H9 (cell line): ENCODE measurements at regions not wholly inside any gene's neighbourhood (a gene's known extent, or its start where the extent isn't known, plus 50 kb on each side); places are given as distances from the start of the nearest gene placed in this dataset.

Experiments
- DNase-seq: peaks from one replicate; pipeline ENCODE4 v3.0.0-alpha.2; 2017
- H2AFZ ChIP-seq: one replicate; pipeline ENCODE4 v1.6.1; 2013; ENCODE audit warnings: mild to moderate bottlenecking, low read length, control low read depth, moderate library complexity
- H2AK5ac ChIP-seq: 2 replicates; pipeline ENCODE4 v1.6.1; 2013; ENCODE audit warnings: low read length, control low read depth, mixed read lengths; ENCODE audit not compliant: insufficient read length
- H2BK120ac ChIP-seq: one replicate; pipeline ENCODE4 v1.6.1; 2013; ENCODE audit warnings: low read depth, mild to moderate bottlenecking, low read length, control low read depth, inconsistent platforms; ENCODE audit not compliant: poor library complexity, severe bottlenecking
- H2BK12ac ChIP-seq: 2 replicates; pipeline ENCODE4 v1.6.1; 2013; ENCODE audit warnings: low read length, control low read depth, mixed read lengths, low read depth; ENCODE audit not compliant: insufficient read length
- H2BK15ac ChIP-seq: 2 replicates; pipeline ENCODE4 v1.6.1; 2013; ENCODE audit warnings: low read depth, low read length, control low read depth
- H2BK20ac ChIP-seq: one replicate; pipeline ENCODE4 v1.6.1; 2013; ENCODE audit warnings: low read depth, mild to moderate bottlenecking, low read length, control low read depth, inconsistent platforms; ENCODE audit not compliant: poor library complexity, severe bottlenecking
- H2BK5ac ChIP-seq: 2 replicates; pipeline ENCODE4 v1.6.1; 2013; ENCODE audit warnings: low read length, control low read depth, mixed read lengths; ENCODE audit not compliant: insufficient read length
- H3K14ac ChIP-seq: 2 replicates; pipeline ENCODE4 v1.6.1; 2013; ENCODE audit warnings: low read length, control low read depth; ENCODE audit not compliant: insufficient read depth
- H3K18ac ChIP-seq: 2 replicates; pipeline ENCODE4 v1.6.1; 2013; ENCODE audit warnings: low read depth, mild to moderate bottlenecking, mixed read lengths, low read length, control low read depth; ENCODE audit not compliant: insufficient read length
- H3K23ac ChIP-seq: 2 replicates; pipeline ENCODE4 v1.6.1; 2013; ENCODE audit warnings: low read length, control low read depth, mixed read lengths, low read depth; ENCODE audit not compliant: insufficient read length
- H3K23me2 ChIP-seq: 2 replicates; pipeline ENCODE4 v1.6.1; 2013; ENCODE audit warnings: low read depth, mild to moderate bottlenecking, mixed read lengths, low read length, control low read depth; ENCODE audit not compliant: insufficient read length, poor library complexity, severe bottlenecking
- H3K27ac ChIP-seq: 2 replicates; pipeline ENCODE4 v1.5.1; 2013; ENCODE audit warnings: low read length, control low read depth, mixed read lengths, low read depth; ENCODE audit not compliant: insufficient read length
- H3K27me3 ChIP-seq: 2 replicates; pipeline ENCODE4 v1.6.1; 2013; ENCODE audit warnings: low read length, control low read depth, inconsistent platforms; ENCODE audit not compliant: insufficient read depth
- H3K4ac ChIP-seq: 2 replicates; pipeline ENCODE4 v1.6.1; 2013; ENCODE audit warnings: low read depth, mild to moderate bottlenecking, control low read depth, inconsistent platforms, low read length, moderate library complexity
- H3K4me1 ChIP-seq: 2 replicates; pipeline ENCODE4 v1.6.1; 2013; ENCODE audit warnings: low read length, control low read depth, inconsistent platforms; ENCODE audit not compliant: insufficient read depth
- H3K4me2 ChIP-seq: 2 replicates; pipeline ENCODE4 v1.6.1; 2013; ENCODE audit warnings: low read length, control low read depth, mixed read lengths; ENCODE audit not compliant: insufficient read length, insufficient read depth
- H3K56ac ChIP-seq: 2 replicates; pipeline ENCODE4 v1.6.1; 2013; ENCODE audit warnings: low read depth, mild to moderate bottlenecking, mixed read lengths, low read length, control low read depth; ENCODE audit not compliant: insufficient read length
- H3K79me1 ChIP-seq: 2 replicates; pipeline ENCODE4 v1.6.1; 2013; ENCODE audit warnings: low read depth, mild to moderate bottlenecking, moderate library complexity, low read length, control low read depth, inconsistent platforms; ENCODE audit not compliant: insufficient read depth, poor library complexity, severe bottlenecking
- H3K79me2 ChIP-seq: 2 replicates; pipeline ENCODE4 v1.6.1; 2013; ENCODE audit warnings: low read length, control low read depth, inconsistent platforms; ENCODE audit not compliant: insufficient read depth
- H3K9ac ChIP-seq: 2 replicates; pipeline ENCODE4 v1.6.1; 2013; ENCODE audit warnings: low read length, control low read depth, mixed read lengths; ENCODE audit not compliant: insufficient read length; ENCODE audit errors: extremely low read depth
- H3K9me3 ChIP-seq: one replicate; pipeline ENCODE4 v1.6.1; 2013; ENCODE audit warnings: low read depth, low read length, inconsistent platforms; ENCODE audit not compliant: control insufficient read depth
- H3T11ph ChIP-seq: one replicate; pipeline ENCODE4 v1.6.1; 2013; ENCODE audit warnings: mild to moderate bottlenecking, low read length, control low read depth, inconsistent platforms
- H4K20me1 ChIP-seq: one replicate; pipeline ENCODE4 v1.6.1; 2013; ENCODE audit not compliant: control insufficient read depth, insufficient read length, insufficient read depth
- H4K5ac ChIP-seq: 2 replicates; pipeline ENCODE4 v1.6.1; 2013; ENCODE audit warnings: low read depth, mild to moderate bottlenecking, mixed read lengths, low read length, control low read depth; ENCODE audit not compliant: insufficient read length
- H4K8ac ChIP-seq: replicated peaks from 2 replicates; pipeline ENCODE4 v1.6.1; 2013; ENCODE audit warnings: low read length, control low read depth, mixed read lengths, low read depth; ENCODE audit not compliant: insufficient read length
- H4K91ac ChIP-seq: 2 replicates; pipeline ENCODE4 v1.6.1; 2013; ENCODE audit warnings: low read depth, mild to moderate bottlenecking, moderate library complexity, mixed read lengths, low read length, control low read depth; ENCODE audit not compliant: insufficient read length
- H3K27ac Mint-ChIP-seq, 3 experiments: 2 replicates in 2 of 3; 3 replicates in 1 of 3; pipeline ENCODE4 v1.8.0; 2020 to 2021; ENCODE audit warnings: mixed read lengths in 3 of 3, mild to moderate bottlenecking in 1 of 3, moderate library complexity in 1 of 3
- H3K27me3 Mint-ChIP-seq: 2 replicates; pipeline ENCODE4 v1.8.0; 2021; ENCODE audit warnings: low read depth, mild to moderate bottlenecking, moderate library complexity, mixed read lengths
- H3K36me3 Mint-ChIP-seq, 3 experiments: 2 replicates in 2 of 3; 3 replicates in 1 of 3; pipeline ENCODE4 v1.8.0; 2020 to 2021; ENCODE audit warnings: low read depth in 3 of 3, mixed read lengths in 3 of 3; ENCODE audit not compliant: insufficient read depth in 1 of 3
- H3K4me1 Mint-ChIP-seq, 2 experiments: 2 replicates each; pipeline ENCODE4 v1.8.0; 2020; ENCODE audit warnings: mixed read lengths in 2 of 2
- H3K4me3 Mint-ChIP-seq, 2 experiments: 2 replicates in 1 of 2; 3 replicates in 1 of 2; pipeline ENCODE4 v1.8.0; 2020 to 2021; ENCODE audit warnings: mild to moderate bottlenecking in 2 of 2, mixed read lengths in 2 of 2, moderate library complexity in 1 of 2
- H3K9me3 Mint-ChIP-seq, 2 experiments: 2 replicates in 1 of 2; 3 replicates in 1 of 2; pipeline ENCODE4 v1.8.0; 2020; ENCODE audit warnings: mild to moderate bottlenecking in 2 of 2, mixed read lengths in 2 of 2, moderate library complexity in 1 of 2
- CTCF ChIP-seq: fragments of 200-600 bp; sonication (generic); conservative IDR thresholded peaks from 3 replicates; pipeline ENCODE4 v1.8.0; 2021; ENCODE audit warnings: antibody characterized with exemption, mild to moderate bottlenecking
- WGBS: extraction: QIAGEN DNeasy Blood & Tissue Kit; methylation state at CpG from one replicate; pipeline ENCODE4 v1.1.7; 2013; ENCODE audit warnings: missing lambda C conversion rate, low lambda C conversion rate, mixed read lengths; ENCODE audit not compliant: insufficient read length; ENCODE audit errors: extremely low coverage; 5-methylcytosine and 5-hydroxymethylcytosine counted together

- no peak overlapping the region for H3K4me2 ChIP-seq
- no peaks in the 10 kb centered on the region for H4K20me1 ChIP-seq
- H3K4me1 Mint-ChIP-seq = peaks cover 16% of the 10 kb centered on the region in 2 experiments
- no peak overlapping the region for H2AFZ ChIP-seq
- WGBS = no CpG with 5 or more reads among the region's 4 CpGs
- no peaks in the 10 kb centered on the region; a peak in 1 of 7 replicates for H3K36me3 Mint-ChIP-seq
- no peaks in the 10 kb centered on the region for H3K79me2 ChIP-seq
- no peak overlapping the region for H2BK12ac ChIP-seq
- no peak for DNase-seq
- no peak overlapping the region for H3K23ac ChIP-seq
- H3K4me1 ChIP-seq = 0 out of 2 replicates have a peak, but pooled peaks cover 3% of the 10 kb centered on the region
- TF ChIP-seq CTCF = no peak
- H2BK20ac ChIP-seq = no peak overlapping the region
- no peak overlapping the region for H3K9ac ChIP-seq
- H3K27me3 Mint-ChIP-seq = no peaks in the 10 kb centered on the region
- H2AK5ac ChIP-seq = no peak overlapping the region
- H3K4ac ChIP-seq = no peak overlapping the region
- H2BK15ac ChIP-seq = no peak overlapping the region
- no peak overlapping the region for H4K5ac ChIP-seq
- H3K14ac ChIP-seq = no peak overlapping the region
- H4K91ac ChIP-seq = no peak overlapping the region
- H4K8ac ChIP-seq = no peak overlapping the region
- no peak overlapping the region for H3K27ac ChIP-seq
- H3T11ph ChIP-seq = no peak overlapping the region
- H3K9me3 Mint-ChIP-seq = no peaks in the 10 kb centered on the region
- no peak overlapping the region for H2BK5ac ChIP-seq
- H3K18ac ChIP-seq = no peak overlapping the region
- no peak overlapping the region for H3K4me3 Mint-ChIP-seq
- no peak overlapping the region for H2BK120ac ChIP-seq
- no peaks in the 10 kb centered on the region for H3K79me1 ChIP-seq
- no peaks in the 10 kb centered on the region for H3K23me2 ChIP-seq
- no peak overlapping the region for H3K56ac ChIP-seq
- H3K27me3 ChIP-seq = no peaks in the 10 kb centered on the region
- no peak overlapping the region for H3K27ac Mint-ChIP-seq
- no peaks in the 10 kb centered on the region for H3K9me3 ChIP-seq
These were observed 699.3 kb downstream of the RNF144B start for GRCh38 chr6:19086480-19086879.
